NCI-H146 treated with DMSO at 0.1 percent for 48 hours (cell line): ENCODE measurements at regions not wholly inside any gene's neighbourhood (a gene's known extent, or its start where the extent isn't known, plus 50 kb on each side); places are given as distances from the start of the nearest gene placed in this dataset.
A peak's percentile ranks its signal among the peaks of the same experiment; 100 is the strongest.
"Not testable (repeated sequence)": the region's sequence is repeated elsewhere in the genome, so short reads cannot be mapped to it uniquely, and the experiment has no call there.

Experiments
- DNase-seq: peaks from one replicate; lab custom pipeline; 2025; ENCODE audit not compliant: unreplicated experiment; lab: John Stamatoyannopoulos, UW

- DNase-seq: no peak
These were observed 237.8 kb upstream of the LRIG3 start for GRCh38 chr12:59158066-59158465.

GRCh38 chr12:59155448-59155847 is 235.1 kb upstream of the LRIG3 start:
- no peak for DNase-seq

GRCh38 chr12:59151243-59151642 is 230.9 kb upstream of the LRIG3 start:
- DNase-seq: no peak

- DNase-seq: peak; percentile 76
These were observed 229.8 kb upstream of the LRIG3 start for GRCh38 chr12:59149995-59150642.

GRCh38 chr12:59147791-59148190 is 227.5 kb upstream of the LRIG3 start:
- no peak for DNase-seq

GRCh38 chr12:59142183-59142790 is 222.0 kb upstream of the LRIG3 start:
- DNase-seq: no peak

- DNase-seq: no peak
These were observed 214.4 kb upstream of the LRIG3 start for GRCh38 chr12:59134750-59135149.

- no peak for DNase-seq
These were observed 211.2 kb upstream of the LRIG3 start for GRCh38 chr12:59131462-59131861.

GRCh38 chr12:59122784-59123183 is 202.5 kb upstream of the LRIG3 start:
- no peak for DNase-seq

- no peak for DNase-seq
These were observed 201.1 kb upstream of the LRIG3 start for GRCh38 chr12:59121451-59121850.

GRCh38 chr12:59119676-59120075 is 199.4 kb upstream of the LRIG3 start:
- DNase-seq: no peak

GRCh38 chr12:59118356-59118755 is 198.1 kb upstream of the LRIG3 start:
- DNase-seq: no peak

- DNase-seq: no peak
These were observed 195.7 kb upstream of the LRIG3 start for GRCh38 chr12:59115995-59116394.

- no peak for DNase-seq
These were observed 195.2 kb upstream of the LRIG3 start for GRCh38 chr12:59115526-59115925.

- peak; percentile 84 for DNase-seq
These were observed 193.7 kb upstream of the LRIG3 start for GRCh38 chr12:59113831-59114615.

GRCh38 chr12:59111851-59112250 is 191.5 kb upstream of the LRIG3 start:
- DNase-seq: no peak

GRCh38 chr12:59108516-59108915 is 188.2 kb upstream of the LRIG3 start:
- not testable (repeated sequence) for DNase-seq

GRCh38 chr12:59100585-59100984 is 180.3 kb upstream of the LRIG3 start:
- DNase-seq: no peak

GRCh38 chr12:59097876-59098275 is 177.6 kb upstream of the LRIG3 start:
- no peak for DNase-seq

- DNase-seq: no peak
These were observed 175.9 kb upstream of the LRIG3 start for GRCh38 chr12:59096246-59096645.

- DNase-seq: no peak
These were observed 172.9 kb upstream of the LRIG3 start for GRCh38 chr12:59093073-59093772.

- DNase-seq: no peak
These were observed 168.4 kb upstream of the LRIG3 start for GRCh38 chr12:59088673-59089072.
